Central memory CD4-positive, alpha-beta T cell (primary cell): ENCODE measurements at regions not wholly inside any gene's neighbourhood (a gene's known extent, or its start where the extent isn't known, plus 50 kb on each side); places are given as distances from the start of the nearest gene placed in this dataset.
A peak's percentile ranks its signal among the peaks of the same experiment; 100 is the strongest.

Experiments used
- DNase-seq: peaks from one replicate; pipeline ENCODE4 v3.0.0; 2022

- DNase-seq = no peak
Measured at GRCh38 chr15:62377736-62378480, 212.8 kb upstream of the C2CD4B start.

- DNase-seq = no peak
Measured at GRCh38 chr15:62378772-62379498, 213.8 kb upstream of the C2CD4B start.

- DNase-seq = no peak
Measured at GRCh38 chr15:62380011-62380410, 214.9 kb upstream of the C2CD4B start.

DNA sequence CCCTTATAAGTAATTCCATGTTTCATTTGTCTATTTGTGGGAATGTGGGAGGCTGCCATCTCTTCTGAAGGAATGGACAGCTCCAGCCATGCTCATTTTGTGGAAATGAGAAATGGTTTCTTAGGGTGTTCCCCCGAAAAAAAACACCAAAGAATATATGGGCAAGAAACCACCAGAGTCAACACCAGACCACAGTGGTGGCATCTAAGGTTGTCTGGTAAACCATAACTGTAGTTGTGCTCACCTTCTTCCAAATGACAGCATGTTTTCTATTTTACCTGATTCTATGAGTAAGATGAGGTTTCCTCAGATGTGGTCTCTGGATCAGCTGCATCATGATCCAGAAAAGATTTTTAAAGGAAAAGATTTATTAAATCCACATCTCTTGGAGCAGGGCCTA is 217.0 kb upstream of the C2CD4B start:
- DNase-seq = no peak

GRCh38 chr15:62389885-62390790 is 225.1 kb upstream of the C2CD4B start, which contains the start of gene TLN2:
Gene TLN2, plus strand, starts transcription at chr15:62390550.
- peak; percentile 41 for DNase-seq

- DNase-seq = peak; percentile 8
Measured at GRCh38 chr15:62390791-62391640, 225.9 kb upstream of the C2CD4B start.

DNA sequence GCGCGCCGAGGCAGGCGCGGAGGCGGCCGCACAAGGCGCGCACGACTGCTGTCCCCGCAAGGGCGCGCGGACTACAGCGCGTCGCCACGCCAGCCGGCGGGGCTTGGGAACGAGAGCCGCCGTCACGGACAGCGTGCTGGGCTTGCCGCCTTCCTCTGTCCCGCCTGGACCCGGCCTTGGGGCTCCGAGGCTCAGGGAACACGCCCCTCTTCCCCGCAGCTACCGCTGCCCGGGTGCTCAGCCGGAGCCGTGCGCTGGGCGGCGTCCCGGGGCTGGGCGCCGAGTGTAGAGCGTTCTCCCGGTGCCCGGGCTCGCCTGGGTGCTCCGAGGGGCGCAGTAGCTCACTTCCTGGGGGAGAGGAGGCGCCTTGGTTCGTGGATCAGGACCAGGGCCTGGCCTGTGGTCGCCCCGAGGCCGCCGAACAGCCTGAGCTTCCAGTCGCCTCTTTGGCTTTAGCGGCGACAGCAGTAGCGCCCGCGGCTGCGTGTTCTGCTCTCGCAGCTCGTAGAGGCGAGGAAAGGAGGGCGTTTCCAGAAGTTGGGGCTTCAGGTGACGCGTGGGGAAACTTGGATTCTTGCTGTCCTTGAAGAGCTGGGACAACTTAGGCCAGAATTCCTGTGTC is 226.7 kb upstream of the C2CD4B start:
- DNase-seq = peak; percentile 17

GRCh38 chr15:62392376-62392775 is 227.3 kb upstream of the C2CD4B start:
- no peak for DNase-seq

DNA sequence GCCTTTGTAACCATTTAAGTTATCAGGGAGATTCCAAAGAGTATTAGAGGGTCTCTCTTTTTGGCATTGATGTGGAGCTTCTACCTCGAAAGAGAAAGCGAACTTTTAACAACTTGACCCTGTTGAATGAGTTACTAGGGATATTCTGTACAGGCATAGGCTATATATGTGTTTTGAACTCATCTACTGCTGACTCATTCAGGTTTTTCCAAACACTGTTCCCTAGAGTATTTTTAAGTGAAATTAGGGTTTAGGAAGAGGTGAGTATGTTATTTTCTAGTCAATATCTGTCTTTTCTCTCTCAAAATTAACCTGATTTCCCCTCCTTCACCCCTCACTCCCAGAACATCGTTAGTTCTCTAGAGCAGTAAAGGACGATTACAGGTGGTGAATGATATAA is 228.1 kb upstream of the C2CD4B start:
- no peak for DNase-seq

DNA sequence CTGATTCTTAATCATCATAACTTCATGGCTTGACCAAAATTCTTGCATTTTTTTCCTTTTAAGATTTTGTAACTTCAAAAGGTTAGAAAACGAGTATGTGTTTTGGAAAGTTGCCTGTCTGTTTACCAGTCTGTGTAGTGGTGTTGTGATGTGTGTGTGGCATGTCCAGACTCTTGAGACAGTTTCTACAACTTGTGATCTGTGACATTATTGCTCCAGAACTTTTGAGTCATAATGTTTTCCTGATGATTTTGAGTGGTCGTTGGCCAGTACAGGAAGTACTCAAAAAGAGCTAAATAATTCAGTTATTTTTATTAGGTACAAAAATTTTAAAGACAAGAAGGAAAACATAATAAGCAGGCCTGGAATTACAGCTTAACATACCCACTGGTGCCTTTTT is 229.0 kb upstream of the C2CD4B start:
- no peak for DNase-seq

DNA sequence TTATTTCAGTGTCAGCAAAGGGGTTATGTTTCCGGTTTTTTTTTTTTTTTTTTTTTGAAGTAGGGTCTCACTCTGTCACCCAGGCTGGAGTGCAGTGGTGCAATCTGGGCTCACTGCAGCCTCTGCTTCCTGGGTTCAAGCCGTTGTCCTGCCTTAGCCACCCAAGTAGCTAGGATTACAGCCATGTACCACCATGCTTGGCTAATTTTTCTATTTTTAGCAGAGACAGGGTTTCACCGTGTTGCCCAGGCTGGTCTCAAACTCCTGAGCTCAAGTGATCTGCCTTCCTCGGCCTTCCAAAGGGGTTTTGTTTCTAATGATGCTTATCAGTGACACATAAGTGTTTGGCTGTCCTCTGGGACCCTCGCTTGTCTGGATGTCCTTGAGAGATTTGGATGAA is 235.7 kb upstream of the C2CD4B start:
- DNase-seq = no peak

GRCh38 chr15:62402687-62403086 is 237.6 kb upstream of the C2CD4B start:
- no peak for DNase-seq

DNA sequence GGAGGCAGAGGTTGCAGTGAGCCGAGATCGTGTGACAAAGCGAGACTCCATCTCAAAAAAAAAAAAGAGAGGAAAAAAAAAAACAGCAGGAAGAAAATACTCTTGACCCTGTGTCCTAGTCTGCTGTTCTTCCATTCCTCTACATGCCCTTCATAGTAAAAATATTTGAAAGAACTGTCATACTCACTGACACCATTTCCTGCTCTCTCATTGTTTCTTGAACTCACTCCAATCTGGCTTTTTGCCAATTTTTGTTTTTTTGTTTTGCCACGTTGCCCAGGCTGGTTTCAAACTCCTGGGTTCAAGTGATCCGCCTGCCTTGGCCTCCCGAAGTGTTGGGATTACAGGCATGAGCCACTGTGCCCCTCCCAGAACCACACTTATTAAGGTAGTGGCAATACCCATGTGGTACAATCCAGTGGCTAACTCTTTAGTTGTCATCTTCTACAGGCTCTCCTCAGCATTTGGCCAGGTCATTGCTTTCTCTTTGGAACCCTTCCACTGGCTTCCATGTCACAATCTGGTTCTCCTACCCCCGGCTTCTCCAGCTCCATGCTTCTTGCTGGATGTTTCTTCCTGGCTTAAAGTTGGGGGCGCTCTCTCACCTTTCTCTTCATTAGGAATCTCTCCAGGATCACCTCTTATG is 238.2 kb upstream of the C2CD4B start:
- no peak for DNase-seq

DNA sequence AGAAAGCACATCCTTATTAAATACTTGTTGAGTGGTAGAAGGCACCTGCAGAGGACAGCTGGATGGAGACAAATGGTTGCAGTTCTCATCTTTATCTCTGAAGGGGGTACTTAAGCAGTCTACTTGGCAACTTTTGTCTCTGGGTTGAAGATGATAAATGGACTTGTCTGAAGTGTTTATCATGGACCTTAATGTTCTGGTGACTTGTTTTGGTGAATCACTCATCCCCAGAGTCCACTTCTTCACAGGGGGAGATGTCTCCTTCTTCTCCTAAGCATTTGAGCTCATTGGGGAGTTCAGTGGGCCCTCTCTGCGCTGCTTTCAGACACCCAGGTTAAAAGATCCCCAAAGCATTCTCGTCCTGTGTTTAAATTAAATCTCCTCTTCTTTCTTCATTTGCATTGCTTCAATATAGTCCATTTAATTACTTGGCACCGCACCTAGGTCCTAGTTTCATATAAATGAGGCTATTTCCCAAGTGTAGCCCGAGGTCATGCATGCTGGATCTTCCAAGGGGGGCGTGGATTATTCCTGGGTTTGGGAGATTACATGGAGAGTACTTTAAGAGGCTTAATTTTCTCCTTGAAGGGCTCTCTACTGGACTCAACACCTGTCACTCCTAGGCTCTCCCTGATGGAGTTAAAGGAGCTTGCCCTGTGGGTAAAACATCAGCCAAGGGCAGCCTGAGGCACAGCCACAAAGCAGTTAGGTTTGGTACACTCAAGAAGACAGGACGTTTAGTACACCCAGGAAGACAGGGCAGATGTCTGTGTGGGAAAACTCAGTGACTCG is 239.3 kb upstream of the C2CD4B start:
- no peak for DNase-seq

DNA sequence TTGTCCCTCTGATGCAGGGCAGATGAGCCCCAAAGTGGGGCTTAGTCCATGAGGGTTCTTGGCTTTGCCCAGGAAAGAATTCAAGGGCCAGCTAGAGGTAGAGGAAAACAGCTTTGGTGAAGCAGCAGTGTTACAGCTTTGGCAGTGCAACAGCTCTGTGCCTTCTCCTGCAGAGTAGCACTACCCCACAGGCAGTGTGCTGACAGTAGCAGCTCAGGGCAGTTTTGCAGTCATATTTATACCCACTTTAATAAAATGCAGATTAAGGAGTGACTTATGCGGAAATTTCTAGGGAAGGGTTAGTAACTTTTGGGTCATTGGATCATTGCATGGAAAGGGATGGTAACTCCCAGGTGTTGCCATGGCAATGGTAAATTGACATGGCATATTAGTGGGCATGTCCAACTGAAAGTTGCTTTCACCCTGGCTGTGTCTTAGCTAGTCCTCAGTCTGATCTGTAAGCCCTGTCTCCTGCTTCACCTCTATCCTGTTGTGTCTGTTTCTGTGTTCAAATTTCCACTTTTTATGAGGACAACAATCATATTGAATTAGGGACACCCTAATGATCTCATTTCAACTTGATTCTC is 241.3 kb upstream of the C2CD4B start:
- DNase-seq = no peak

DNA sequence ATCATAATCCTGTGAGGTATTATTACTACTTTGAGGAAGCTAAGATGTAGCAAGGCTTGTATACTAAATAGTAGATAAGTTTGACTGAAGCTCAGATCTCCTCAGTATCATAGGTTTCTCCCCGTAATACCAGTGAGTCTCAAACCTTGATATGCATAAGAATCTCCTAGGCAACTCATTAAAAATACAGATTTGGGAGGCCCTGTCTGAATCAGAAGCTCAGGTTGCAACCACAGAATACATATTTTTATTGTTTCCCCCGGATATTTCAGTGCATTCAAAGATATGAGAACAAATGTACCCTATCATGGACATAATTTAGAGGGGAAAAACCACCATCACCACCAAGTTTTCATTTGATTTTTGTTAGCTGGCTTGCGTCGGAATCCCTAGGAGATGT is 242.1 kb upstream of the C2CD4B start:
- DNase-seq = no peak

DNA sequence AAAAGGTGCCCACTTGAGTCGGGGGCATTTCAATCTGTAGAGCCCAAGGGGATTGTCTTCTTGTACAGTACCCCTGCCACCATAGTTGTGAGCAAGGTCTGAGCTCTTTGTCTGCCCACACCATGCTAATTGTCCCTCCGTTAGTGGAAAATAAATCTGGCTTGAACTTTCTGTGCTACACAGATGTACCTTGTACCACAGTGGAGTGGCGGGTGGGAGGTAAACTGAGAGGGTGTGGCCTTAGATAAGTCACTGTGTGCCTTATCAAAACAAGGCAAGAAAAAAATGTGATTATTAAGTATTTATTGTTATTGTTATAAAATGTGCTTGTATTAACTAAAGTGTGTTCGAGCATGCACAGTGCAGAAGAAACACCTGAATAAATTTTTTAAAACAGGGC is 242.9 kb upstream of the C2CD4B start:
- no peak for DNase-seq

DNA sequence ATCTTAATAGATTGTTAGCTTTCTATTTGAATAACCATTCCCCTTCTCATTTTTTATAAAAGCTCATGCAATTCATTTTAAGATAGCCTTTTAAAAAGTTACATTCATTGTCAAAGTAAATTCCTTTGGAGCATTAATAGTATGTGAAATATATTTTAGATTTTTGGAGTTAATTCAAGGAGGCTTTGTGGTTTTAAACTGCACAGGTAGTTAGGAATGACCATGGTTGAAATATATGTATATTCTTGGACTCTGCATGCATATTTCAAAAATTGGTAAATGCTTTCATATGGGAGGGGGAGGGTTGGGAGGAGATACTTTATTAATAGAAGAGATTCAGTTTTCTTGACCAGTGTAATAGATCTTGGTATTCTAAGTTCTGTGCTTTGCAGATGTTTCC is 244.4 kb upstream of the C2CD4B start:
- no peak for DNase-seq

- DNase-seq = no peak
Measured at GRCh38 chr15:62412686-62413085, 247.6 kb upstream of the C2CD4B start.

DNA sequence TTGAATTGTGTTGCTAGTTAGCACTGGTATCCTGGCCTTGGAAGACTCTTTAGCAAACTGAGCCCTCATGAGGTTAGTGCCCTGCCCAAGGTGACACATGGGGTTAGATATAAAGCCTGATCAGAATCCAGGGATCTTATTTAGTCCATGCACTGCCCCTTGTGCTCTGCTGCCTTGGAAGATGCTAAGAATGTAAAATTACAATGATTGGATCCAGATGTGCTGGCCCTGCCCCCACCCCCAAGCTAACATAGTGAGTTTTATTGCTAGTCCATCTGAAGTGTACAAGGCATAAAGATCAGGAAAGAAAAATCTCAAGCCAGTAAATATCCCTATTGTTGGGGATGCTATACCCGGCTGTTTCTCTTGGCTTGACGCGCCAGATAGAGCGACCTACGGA is 248.1 kb upstream of the C2CD4B start:
- DNase-seq = no peak
